ENCODE measurements at regions not wholly inside any gene's neighbourhood (a gene's known extent, or its start where the extent isn't known, plus 50 kb on each side); places are given as distances from the start of the nearest gene placed in this dataset.
"Not testable (repeated sequence)": the region's sequence is repeated elsewhere in the genome, so short reads cannot be mapped to it uniquely, and the experiment has no call there.

- DNase-seq (ENCODE audit: low read depth): no peak
These were observed 395.8 kb downstream of the LNPK start for GRCh38 chr2:175606010-175606841.

GRCh38 chr2:175605640-175606009 is 396.4 kb downstream of the LNPK start:
- no peak for DNase-seq (ENCODE audit: low read depth)

- DNase-seq (ENCODE audit: low read depth): no peak
These were observed 400.1 kb downstream of the LNPK start for GRCh38 chr2:175601969-175602368.

GRCh38 chr2:175599966-175600831 is 401.9 kb downstream of the LNPK start:
- DNase-seq (ENCODE audit: low read depth): no peak

GRCh38 chr2:175597286-175597685 is 404.8 kb downstream of the LNPK start:
- DNase-seq (ENCODE audit: low read depth): no peak

- DNase-seq (ENCODE audit: low read depth): no peak
These were observed 406.9 kb downstream of the LNPK start for GRCh38 chr2:175595139-175595538.

- not testable (repeated sequence) for DNase-seq (ENCODE audit: low read depth)
These were observed 408.2 kb downstream of the LNPK start for GRCh38 chr2:175593686-175594525.

GRCh38 chr2:175588213-175588612 is 406.7 kb upstream of the ATP5MC3 start:
- not testable (repeated sequence) for DNase-seq (ENCODE audit: low read depth)

GRCh38 chr2:175585496-175585895 is 404.0 kb upstream of the ATP5MC3 start:
- no peak for DNase-seq (ENCODE audit: low read depth)

- no peak for DNase-seq (ENCODE audit: low read depth)
These were observed 399.1 kb upstream of the ATP5MC3 start for GRCh38 chr2:175580652-175581051.

GRCh38 chr2:175579646-175580045 is 398.1 kb upstream of the ATP5MC3 start:
- no peak for DNase-seq (ENCODE audit: low read depth)

- no peak for DNase-seq (ENCODE audit: low read depth)
These were observed 396.0 kb upstream of the ATP5MC3 start for GRCh38 chr2:175577368-175577970.

GRCh38 chr2:175576875-175577274 is 395.4 kb upstream of the ATP5MC3 start:
- no peak for DNase-seq (ENCODE audit: low read depth)

GRCh38 chr2:175576270-175576669 is 394.8 kb upstream of the ATP5MC3 start:
- DNase-seq (ENCODE audit: low read depth): no peak

GRCh38 chr2:175575346-175576258 is 394.1 kb upstream of the ATP5MC3 start:
- DNase-seq (ENCODE audit: low read depth): no peak

- no peak for DNase-seq (ENCODE audit: low read depth)
These were observed 392.6 kb upstream of the ATP5MC3 start for GRCh38 chr2:175574069-175574468.

GRCh38 chr2:175571078-175571653 is 389.7 kb upstream of the ATP5MC3 start:
- no peak for DNase-seq (ENCODE audit: low read depth)

- no peak for DNase-seq (ENCODE audit: low read depth)
These were observed 386.7 kb upstream of the ATP5MC3 start for GRCh38 chr2:175568109-175568730.

GRCh38 chr2:175567435-175568061 is 386.0 kb upstream of the ATP5MC3 start:
- DNase-seq (ENCODE audit: low read depth): no peak
